GM10266 (cell line): ENCODE measurements at regions not wholly inside any gene's neighbourhood (a gene's known extent, or its start where the extent isn't known, plus 50 kb on each side); places are given as distances from the start of the nearest gene placed in this dataset.
A peak's percentile ranks its signal among the peaks of the same experiment; 100 is the strongest.

Source experiments
- DNase-seq: peaks from one replicate; pipeline ENCODE4 v3.0.0; 2012; ENCODE audit errors: extremely low spot score
- CTCF ChIP-seq: IDR thresholded peaks from 2 replicates; pipeline ENCODE4 v1.5.1; 2012; ENCODE audit warnings: mild to moderate bottlenecking, low read depth; ENCODE audit not compliant: control insufficient read depth, insufficient read depth; ENCODE audit errors: missing control alignments

DNA sequence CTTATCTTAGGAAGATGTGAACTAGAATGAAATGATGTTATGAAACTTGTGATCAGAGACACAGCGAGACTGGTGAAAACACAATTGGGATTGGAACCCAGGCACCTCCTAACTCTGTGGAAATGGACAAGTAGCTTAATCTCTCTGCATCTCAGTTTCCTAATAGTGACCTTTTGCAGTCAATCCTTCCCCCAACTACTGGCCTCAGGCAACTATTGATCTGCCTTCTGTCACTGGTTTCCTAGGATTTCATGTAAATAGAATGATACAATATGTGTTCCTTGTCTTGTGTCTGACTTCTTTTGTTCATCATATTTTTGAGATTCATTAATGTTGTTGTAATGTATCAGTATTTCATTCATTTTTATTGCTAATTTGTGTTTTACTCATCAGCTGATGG is 341.7 kb downstream of the REEP3 start:
- no peak for DNase-seq
- TF ChIP-seq CTCF = no peak

DNA sequence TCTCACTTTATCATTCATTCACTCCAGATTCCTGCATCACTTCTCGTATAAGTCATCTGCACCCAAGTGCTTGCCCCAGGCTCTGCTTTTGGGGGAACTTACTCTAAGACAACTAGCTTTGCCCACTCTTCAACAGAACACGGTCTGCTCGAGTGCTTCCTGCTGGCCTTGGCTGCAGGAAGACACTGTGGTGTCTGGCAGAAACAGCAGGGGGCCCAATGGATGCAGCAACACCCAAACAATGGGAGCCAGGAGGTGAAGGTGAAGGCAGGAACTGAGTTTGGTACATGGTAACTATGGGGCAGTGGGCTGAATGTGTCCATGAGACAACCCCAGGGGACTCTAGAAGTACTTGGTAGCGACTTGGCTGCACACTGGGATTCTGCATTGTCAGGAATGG is 344.0 kb downstream of the REEP3 start:
- no peak for TF ChIP-seq CTCF

DNA sequence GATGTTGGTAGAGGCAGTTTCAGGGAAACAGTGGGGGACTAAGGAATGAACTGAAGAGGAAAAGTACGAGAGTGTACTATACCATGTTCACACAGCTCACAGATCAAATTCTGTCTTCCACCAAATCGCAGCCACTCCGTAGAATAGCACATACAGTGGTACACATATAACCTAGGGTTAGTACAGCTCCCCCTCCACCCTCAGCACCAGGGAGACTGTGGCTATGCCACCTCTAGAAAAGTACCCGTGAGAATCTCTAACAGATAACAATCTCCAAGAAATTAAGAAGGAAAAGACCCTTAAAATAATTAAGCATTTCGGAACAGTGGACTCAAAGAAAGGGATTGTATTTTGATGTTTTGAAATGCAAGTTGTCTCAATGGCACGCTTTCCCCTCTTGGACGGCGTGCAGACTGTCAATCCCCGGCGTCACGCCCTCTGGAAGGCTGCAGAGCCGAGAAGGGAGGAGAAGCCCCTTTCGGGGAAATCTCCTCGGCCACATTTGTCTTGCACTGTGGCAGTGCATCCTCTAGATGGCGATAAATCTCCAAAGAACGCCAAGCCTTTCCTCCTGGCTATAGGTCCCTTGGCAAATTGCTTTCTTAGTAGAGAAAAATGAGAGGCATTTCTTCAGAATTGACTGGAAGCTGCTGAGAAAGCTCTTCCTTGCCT is 345.0 kb downstream of the REEP3 start:
- peak; percentile 85 for TF ChIP-seq CTCF
- peak; percentile 68 for DNase-seq

More for the DNA sequence above, 344.0 kb downstream of the REEP3 start:
- DNase-seq = no peak

- DNase-seq = no peak
Measured at GRCh38 chr10:63866747-63867140, 345.5 kb downstream of the REEP3 start.

GRCh38 chr10:63878428-63878827 is 357.2 kb downstream of the REEP3 start:
- no peak for DNase-seq
- no peak for TF ChIP-seq CTCF

More at GRCh38 chr10:63866747-63867140, 345.5 kb downstream of the REEP3 start:
- TF ChIP-seq CTCF = peak; percentile 14

GRCh38 chr10:63883861-63884260 is 362.7 kb downstream of the REEP3 start:
- no peak for DNase-seq
- TF ChIP-seq CTCF = no peak

GRCh38 chr10:63884426-63884825 is 363.2 kb downstream of the REEP3 start:
- no peak for TF ChIP-seq CTCF

More at GRCh38 chr10:63884426-63884825, 363.2 kb downstream of the REEP3 start:
- DNase-seq = no peak
